IPS-NIHi7 (cell line): ENCODE measurements at regions not wholly inside any gene's neighbourhood (a gene's known extent, or its start where the extent isn't known, plus 50 kb on each side); places are given as distances from the start of the nearest gene placed in this dataset.

Experiments
- DNase-seq: peaks from one replicate; pipeline ENCODE4 v3.0.0; 2012; ENCODE audit warnings: mixed read lengths; ENCODE audit errors: extremely low spot score

DNA sequence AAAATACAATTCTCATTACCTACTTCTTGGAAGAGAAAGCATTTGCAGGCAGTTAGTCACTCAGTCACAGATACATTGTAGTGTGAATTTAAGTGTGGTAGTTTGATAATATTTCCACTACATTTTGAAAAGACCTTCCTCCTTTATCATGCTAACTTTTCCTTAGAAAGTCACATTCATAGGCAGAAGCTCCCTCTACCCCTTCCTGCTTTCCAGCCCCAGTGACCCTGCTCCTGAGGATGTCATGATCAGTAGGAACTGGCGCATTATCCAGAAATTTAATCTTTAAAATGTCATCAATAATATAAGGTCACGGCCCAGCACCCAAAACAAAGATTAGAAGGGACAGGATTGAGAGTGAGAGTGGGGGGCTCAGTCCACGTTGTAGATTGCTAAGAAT, 707.4 kb upstream of the STXBP6 start:
- peak; percentile 14 for DNase-seq

DNA sequence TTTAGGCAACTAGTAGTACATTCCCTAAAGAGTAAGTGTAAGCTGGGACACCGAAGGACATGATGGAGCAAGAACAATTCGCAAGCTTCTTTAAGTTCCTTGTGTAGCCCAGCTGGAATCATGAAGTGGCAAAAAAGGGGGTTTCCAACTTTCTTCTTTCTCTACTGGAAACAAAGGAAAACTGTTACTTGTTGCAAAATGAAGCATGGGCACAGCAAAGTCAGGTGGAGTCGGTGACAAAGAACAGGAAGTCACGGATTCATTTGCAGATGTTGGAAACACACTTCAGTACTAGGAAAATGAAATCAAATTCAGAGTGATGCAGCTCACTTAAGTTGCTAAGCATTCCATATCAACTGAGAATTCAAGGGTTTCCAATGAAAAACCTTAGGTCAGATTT, 706.9 kb upstream of the STXBP6 start:
- peak; percentile 13 for DNase-seq

- DNase-seq: no peak
Observed at GRCh38 chr14:25753130-25753529, 703.2 kb upstream of the STXBP6 start.

DNA sequence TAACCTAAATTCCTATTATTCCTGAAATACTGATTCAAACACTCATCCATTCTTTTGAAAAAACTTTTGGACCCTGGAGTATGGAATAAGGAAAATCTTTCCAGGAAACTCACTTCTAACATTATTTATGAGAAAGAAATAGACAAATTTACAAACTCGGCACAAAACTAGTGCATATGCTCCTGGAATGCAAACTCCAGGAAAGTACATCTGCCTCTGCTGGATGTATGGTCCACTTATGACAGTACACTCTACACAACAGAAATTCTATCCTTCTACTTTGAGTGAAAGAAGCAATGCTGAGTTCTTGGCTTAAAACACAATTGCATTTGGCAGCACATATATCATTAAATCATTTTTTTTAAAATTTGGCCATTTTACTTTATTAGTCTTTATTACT, 700.5 kb upstream of the STXBP6 start:
- no peak for DNase-seq
